ENCODE measurements at regions not wholly inside any gene's neighbourhood (a gene's known extent, or its start where the extent isn't known, plus 50 kb on each side); places are given as distances from the start of the nearest gene placed in this dataset.

DNA sequence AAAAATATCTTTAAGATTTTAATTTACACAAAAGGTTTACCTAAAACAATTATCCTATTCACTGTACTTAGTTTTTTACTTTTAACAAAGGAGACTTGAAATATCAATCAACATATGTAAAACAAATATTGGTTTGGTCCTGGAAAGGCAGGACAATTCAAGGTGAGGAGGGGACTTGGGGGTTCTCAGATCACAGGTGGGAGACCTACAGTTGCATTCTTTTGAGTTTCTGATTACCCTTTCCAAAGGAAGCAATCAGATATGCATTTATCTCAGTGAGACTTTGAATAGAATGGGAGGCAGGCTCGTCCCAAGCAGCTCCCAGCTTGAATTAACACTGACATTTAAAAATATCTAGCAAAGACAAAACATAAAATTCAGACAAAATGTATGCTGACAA is 1917.3 kb downstream of the C4orf33 start:
- no peak overlapping the region for H3K4me2 ChIP-seq
- DNase-seq (ENCODE audit: low spot score), result no peak
- H4K20me1 ChIP-seq (ENCODE audit: insufficient read depth, poor library complexity, severe bottlenecking), result no peaks in the 10 kb centered on the region
- H3K4me1 ChIP-seq (ENCODE audit: insufficient read depth), result no peaks in the 10 kb centered on the region
- no peak overlapping the region for H2AFZ ChIP-seq
- no peaks in the 10 kb centered on the region for H3K9me3 ChIP-seq (ENCODE audit: low read depth)
- 48% methylated on average over 1 of the region's 1 CpG for WGBS (ENCODE audit: low lambda C conversion rate, missing lambda C conversion rate)
- no peak overlapping the region for H3K4me3 ChIP-seq
- TF ChIP-seq CTCF (IDR thresholded peaks at IDR 0.05; ENCODE audit: poor library complexity) (no peak), EZH2phosphoT487 (IDR thresholded peaks at IDR 0.05; ENCODE audit: low read depth, severe bottlenecking, unreplicated experiment) (no peak), EZH2 (IDR thresholded peaks at IDR 0.05; ENCODE audit: borderline replicate concordance) (no peak)
- H3K27me3 ChIP-seq, result no peaks in the 10 kb centered on the region
- H3K27ac ChIP-seq, result no peak overlapping the region
- no peaks in the 10 kb centered on the region for H3K9me2 ChIP-seq (replicated peaks; ENCODE audit: insufficient read depth)
- H3K79me2 ChIP-seq, result no peaks in the 10 kb centered on the region
- no peaks in the 10 kb centered on the region for H3K36me3 ChIP-seq (replicated peaks; ENCODE audit: insufficient read depth, low read depth)

GRCh38 chr4:131026771-131027170 is 1930.8 kb downstream of the C4orf33 start:
- Histone ChIP-seq H3K9me3 (ENCODE audit: low read depth) (no peaks in the 10 kb centered on the region), H4K20me1 (ENCODE audit: insufficient read depth, poor library complexity, severe bottlenecking) (no peaks in the 10 kb centered on the region), H3K4me1 (ENCODE audit: insufficient read depth) (no peaks in the 10 kb centered on the region), H3K27ac (no peak overlapping the region), H3K36me3 (replicated peaks; ENCODE audit: insufficient read depth, low read depth) (no peaks in the 10 kb centered on the region), H3K4me2 (no peak overlapping the region), H2AFZ (no peak overlapping the region), H3K9me2 (replicated peaks; ENCODE audit: insufficient read depth) (no peaks in the 10 kb centered on the region), H3K79me2 (no peaks in the 10 kb centered on the region), H3K4me3 (no peak overlapping the region), H3K27me3 (no peaks in the 10 kb centered on the region)
- no peak for DNase-seq (ENCODE audit: low spot score)
- 95% methylated on average over 9 of the region's 9 CpGs for WGBS (ENCODE audit: low lambda C conversion rate, missing lambda C conversion rate)
- TF ChIP-seq EZH2 (IDR thresholded peaks at IDR 0.05; ENCODE audit: borderline replicate concordance), result no peak
- TF ChIP-seq CTCF (IDR thresholded peaks at IDR 0.05; ENCODE audit: poor library complexity), result no peak

DNA sequence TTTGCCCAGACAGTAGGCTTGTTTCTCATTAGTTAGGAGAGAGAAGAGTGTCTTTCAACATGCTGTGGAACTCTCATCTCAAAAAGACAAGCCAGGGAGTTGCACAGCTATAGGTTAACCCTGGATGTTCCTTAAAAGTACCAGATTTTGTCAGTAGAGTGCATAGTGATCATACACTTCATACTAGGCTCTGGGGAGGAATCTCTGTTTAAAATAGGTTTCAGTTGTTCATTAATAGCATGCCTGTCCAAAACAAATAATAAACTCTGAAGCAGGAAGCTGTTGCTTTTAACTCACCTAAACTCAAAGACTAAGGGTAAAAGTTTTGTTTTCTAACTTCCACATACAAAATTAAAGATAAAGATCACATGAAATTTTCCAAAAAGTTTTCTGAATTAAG is 1948.4 kb downstream of the C4orf33 start:
- Histone ChIP-seq H3K4me2 (no peak overlapping the region), H3K79me2 (no peaks in the 10 kb centered on the region), H3K9me2 (replicated peaks; ENCODE audit: insufficient read depth) (no peaks in the 10 kb centered on the region), H3K27ac (no peak overlapping the region), H4K20me1 (ENCODE audit: insufficient read depth, poor library complexity, severe bottlenecking) (no peaks in the 10 kb centered on the region), H3K36me3 (replicated peaks; ENCODE audit: insufficient read depth, low read depth) (no peaks in the 10 kb centered on the region), H3K4me1 (ENCODE audit: insufficient read depth) (no peaks in the 10 kb centered on the region), H3K4me3 (no peak overlapping the region), H3K9me3 (ENCODE audit: low read depth) (no peaks in the 10 kb centered on the region), H3K27me3 (no peaks in the 10 kb centered on the region), H2AFZ (no peak overlapping the region)
- TF ChIP-seq EZH2 (IDR thresholded peaks at IDR 0.05; ENCODE audit: borderline replicate concordance), result no peak
- TF ChIP-seq CTCF (IDR thresholded peaks at IDR 0.05; ENCODE audit: poor library complexity), result no peak
- TF ChIP-seq EZH2phosphoT487 (IDR thresholded peaks at IDR 0.05; ENCODE audit: low read depth, severe bottlenecking, unreplicated experiment), result no peak
- DNase-seq (ENCODE audit: low spot score), result no peak

DNA sequence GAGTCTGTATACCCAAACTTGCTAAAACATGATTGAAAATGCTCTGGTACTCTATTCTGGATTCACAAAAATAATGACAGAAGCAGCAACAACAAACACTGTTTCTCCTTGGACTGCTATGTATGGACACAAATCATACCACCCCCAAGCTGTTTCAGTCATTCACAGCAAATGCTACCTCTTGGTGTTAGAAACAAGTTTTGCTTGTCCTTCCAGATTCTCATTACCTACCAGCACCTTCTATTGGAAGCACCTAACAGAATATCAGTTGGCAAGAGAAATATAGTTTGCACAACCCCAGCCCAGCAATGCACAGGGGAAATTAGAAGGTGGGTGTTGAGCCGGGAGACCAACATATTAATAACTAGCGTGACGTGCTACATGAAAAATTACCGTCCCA is 1950.9 kb downstream of the C4orf33 start:
- Histone ChIP-seq H3K9me3 (ENCODE audit: low read depth) (no peaks in the 10 kb centered on the region), H3K4me2 (no peak overlapping the region), H3K27ac (no peak overlapping the region), H4K20me1 (ENCODE audit: insufficient read depth, poor library complexity, severe bottlenecking) (no peaks in the 10 kb centered on the region), H3K27me3 (no peaks in the 10 kb centered on the region), H3K79me2 (no peaks in the 10 kb centered on the region), H3K4me1 (ENCODE audit: insufficient read depth) (no peaks in the 10 kb centered on the region), H3K4me3 (no peak overlapping the region), H3K9me2 (replicated peaks; ENCODE audit: insufficient read depth) (no peaks in the 10 kb centered on the region), H2AFZ (no peak overlapping the region), H3K36me3 (replicated peaks; ENCODE audit: insufficient read depth, low read depth) (no peaks in the 10 kb centered on the region)
- 89% methylated on average over 4 of the region's 4 CpGs for WGBS (ENCODE audit: low lambda C conversion rate, missing lambda C conversion rate)
- no peak for TF ChIP-seq EZH2 (IDR thresholded peaks at IDR 0.05; ENCODE audit: borderline replicate concordance)
- TF ChIP-seq CTCF (IDR thresholded peaks at IDR 0.05; ENCODE audit: poor library complexity), result no peak
- TF ChIP-seq EZH2phosphoT487 (IDR thresholded peaks at IDR 0.05; ENCODE audit: low read depth, severe bottlenecking, unreplicated experiment), result no peak
- no peak for DNase-seq (ENCODE audit: low spot score)

Measured in hepatocyte (in vitro differentiated cells).